ENCODE measurements at regions not wholly inside any gene's neighbourhood (a gene's known extent, or its start where the extent isn't known, plus 50 kb on each side); places are given as distances from the start of the nearest gene placed in this dataset.

DNA sequence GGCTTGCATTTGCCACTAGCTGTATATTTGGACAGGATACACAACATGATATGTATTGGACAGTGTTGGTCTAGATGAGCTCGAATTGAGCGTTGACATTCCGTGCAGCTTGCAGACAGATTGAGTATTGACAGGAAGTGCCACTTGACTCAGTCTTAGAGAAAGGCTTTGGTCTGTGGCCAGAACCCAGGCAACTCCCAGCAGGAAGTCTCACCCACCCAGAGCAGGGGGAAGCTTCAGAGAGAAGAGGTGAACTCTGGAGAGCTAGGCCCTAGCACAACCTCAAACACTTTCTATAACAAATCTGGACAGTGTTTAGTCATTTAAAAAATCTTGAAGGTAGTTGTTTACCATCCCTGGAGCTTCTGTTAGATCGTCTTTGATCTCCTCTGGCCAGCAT lies 280.5 kb downstream of the FBXW7 start:
- intact Hi-C loops (cut with DNase I; ENCODE audit: low total_unique reads): no loop called here
- peak in 1 of 2 donors; percentile 28 for DNase-seq

DNA sequence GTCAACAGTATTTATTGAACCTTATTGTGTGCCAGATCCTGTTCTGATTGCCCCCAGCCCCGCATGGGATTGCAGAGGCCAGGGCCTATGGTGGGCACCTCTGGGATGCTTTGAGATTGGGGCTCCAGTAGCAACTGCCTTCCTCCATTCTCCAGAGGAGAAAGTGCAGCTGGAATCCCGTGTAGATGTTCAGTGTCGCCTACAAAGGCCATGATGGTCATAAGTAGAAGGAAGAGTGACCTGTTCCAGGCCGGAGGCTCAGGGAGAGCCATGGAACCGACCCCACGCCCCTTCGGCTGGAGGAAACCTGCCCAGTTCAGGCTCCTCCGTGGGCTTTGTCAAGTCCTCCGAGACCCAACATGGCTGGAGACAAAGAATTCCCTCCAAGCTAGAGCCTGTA lies 287.5 kb downstream of the FBXW7 start:
- intact Hi-C loops (cut with DNase I; ENCODE audit: low total_unique reads): no loop called here

More for the DNA sequence above, 280.5 kb downstream of the FBXW7 start:
- TF ChIP-seq CTCF (IDR thresholded peaks at IDR 0.05): no peak
- H3K36me3 ChIP-seq: no peaks in the 10 kb centered on the region
- no peak overlapping the region for H3K27ac ChIP-seq
- H3K4me3 ChIP-seq: no peak overlapping the region
- no peaks in the 10 kb centered on the region for H3K9me3 ChIP-seq
- H3K27me3 ChIP-seq: no peaks in the 10 kb centered on the region
- H3K4me1 ChIP-seq: no peaks in the 10 kb centered on the region

GRCh38 chr4:152247271-152247975 lies 288.5 kb downstream of the FBXW7 start:
- intact Hi-C loops (cut with DNase I; ENCODE audit: low total_unique reads): no loop called here
- no peaks in the 10 kb centered on the region for H3K36me3 ChIP-seq
- no peaks in the 10 kb centered on the region for H3K27me3 ChIP-seq
- no peaks in the 10 kb centered on the region for H3K9me3 ChIP-seq
- H3K4me1 ChIP-seq: peaks cover 0 to 16% (median 3%) of the 10 kb centered on the region in 4 donors
- DNase-seq: no peak
- no peak overlapping the region for H3K4me3 ChIP-seq
- H3K27ac ChIP-seq: no peak overlapping the region
- TF ChIP-seq CTCF (IDR thresholded peaks at IDR 0.05): no peak

More for the DNA sequence above, 287.5 kb downstream of the FBXW7 start:
- Histone ChIP-seq H3K27me3 (no peaks in the 10 kb centered on the region), H3K4me3 (no peak overlapping the region), H3K9me3 (no peaks in the 10 kb centered on the region), H3K36me3 (no peaks in the 10 kb centered on the region), H3K4me1 (peaks cover 0 to 12% (median 2%) of the 10 kb centered on the region in 4 donors), H3K27ac (no peak overlapping the region)
- TF ChIP-seq CTCF (IDR thresholded peaks at IDR 0.05): no peak
- no peak for DNase-seq

GRCh38 chr4:152246659-152247058 lies 289.2 kb downstream of the FBXW7 start:
- peaks cover 0 to 16% (median 3%) of the 10 kb centered on the region in 4 donors for H3K4me1 ChIP-seq
- TF ChIP-seq CTCF (IDR thresholded peaks at IDR 0.05): no peak
- DNase-seq: no peak
- no peak overlapping the region for H3K4me3 ChIP-seq
- H3K36me3 ChIP-seq: no peaks in the 10 kb centered on the region
- H3K27ac ChIP-seq: no peak overlapping the region
- H3K9me3 ChIP-seq: no peaks in the 10 kb centered on the region
- intact Hi-C loops (cut with DNase I; ENCODE audit: low total_unique reads): no loop called here
- no peaks in the 10 kb centered on the region for H3K27me3 ChIP-seq

- intact Hi-C loops (cut with DNase I; ENCODE audit: low total_unique reads): no loop called here
- H3K27me3 ChIP-seq: no peaks in the 10 kb centered on the region
- no peak for TF ChIP-seq CTCF (IDR thresholded peaks at IDR 0.05)
- no peak for DNase-seq
- H3K9me3 ChIP-seq: no peaks in the 10 kb centered on the region
- H3K4me1 ChIP-seq: peaks cover 0 to 16% (median 3%) of the 10 kb centered on the region in 4 donors
- no peak overlapping the region for H3K27ac ChIP-seq
- no peak overlapping the region for H3K4me3 ChIP-seq
- H3K36me3 ChIP-seq: no peaks in the 10 kb centered on the region
Observed at GRCh38 chr4:152245680-152246079, 290.2 kb downstream of the FBXW7 start.
